ENCODE measurements at regions not wholly inside any gene's neighbourhood (a gene's known extent, or its start where the extent isn't known, plus 50 kb on each side); places are given as distances from the start of the nearest gene placed in this dataset.

DNA sequence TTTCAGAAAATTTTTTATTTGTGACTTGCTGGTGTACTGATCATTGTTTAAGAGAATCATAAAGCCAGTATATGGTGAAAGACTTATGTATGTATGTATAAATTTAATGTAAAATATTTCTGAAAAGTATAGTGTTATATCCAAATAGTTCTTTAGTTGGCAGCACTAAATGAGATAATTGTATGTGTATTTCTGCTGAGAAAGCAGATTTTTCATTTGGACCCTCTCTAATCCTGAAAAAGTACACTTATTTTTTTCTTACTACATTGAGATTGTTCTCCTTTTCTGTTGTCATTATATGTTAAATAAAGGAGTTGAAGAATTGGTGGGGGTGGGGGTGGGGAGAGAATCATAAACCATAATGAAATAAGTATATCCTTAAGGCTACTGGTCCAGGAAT, 324.9 kb upstream of the SUCLG2 start:
- no peak for TF ChIP-seq POLR2AphosphoS5 (IDR thresholded peaks at IDR 0.05; ENCODE audit: low read depth, low read length)
- TF ChIP-seq CTCF (IDR thresholded peaks at IDR 0.05) = no peak
- TF ChIP-seq EZH2phosphoT487 (IDR thresholded peaks at IDR 0.05; ENCODE audit: borderline replicate concordance, low read depth) = no peak
- TF ChIP-seq, protein P1, sequence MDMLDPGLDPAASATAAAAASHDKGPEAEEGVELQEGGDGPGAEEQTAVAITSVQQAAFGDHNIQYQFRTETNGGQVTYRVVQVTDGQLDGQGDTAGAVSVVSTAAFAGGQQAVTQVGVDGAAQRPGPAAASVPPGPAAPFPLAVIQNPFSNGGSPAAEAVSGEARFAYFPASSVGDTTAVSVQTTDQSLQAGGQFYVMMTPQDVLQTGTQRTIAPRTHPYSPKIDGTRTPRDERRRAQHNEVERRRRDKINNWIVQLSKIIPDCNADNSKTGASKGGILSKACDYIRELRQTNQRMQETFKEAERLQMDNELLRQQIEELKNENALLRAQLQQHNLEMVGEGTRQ (IDR thresholded peaks at IDR 0.05; ENCODE audit: borderline replicate concordance, low read depth, low read length) = no peak
- TF ChIP-seq TAF1 (IDR thresholded peaks at IDR 0.05; ENCODE audit: borderline replicate concordance, low read depth, low read length) = no peak
- TF ChIP-seq GATA2 (CRISPR knock-in tag; IDR thresholded peaks at IDR 0.05) = no peak
- no peak for TF ChIP-seq EP300 (IDR thresholded peaks at IDR 0.05; ENCODE audit: borderline replicate concordance in 1 of 2, low read depth in 1 of 2, low read length in 1 of 2)
- TF ChIP-seq RAD21 (IDR thresholded peaks at IDR 0.05; ENCODE audit: low read length) = no peak
- no peak for TF ChIP-seq MAX (IDR thresholded peaks at IDR 0.05; ENCODE audit: low read depth)
- no peak for TF ChIP-seq MXI1 (IDR thresholded peaks at IDR 0.05; ENCODE audit: low read depth, low read length)
- TF ChIP-seq RFX5 (IDR thresholded peaks at IDR 0.05; ENCODE audit: low read length) = no peak
